GM06990 (cell line): ENCODE measurements at regions not wholly inside any gene's neighbourhood (a gene's known extent, or its start where the extent isn't known, plus 50 kb on each side); places are given as distances from the start of the nearest gene placed in this dataset.

Source experiments
- DNase-seq: peaks from one replicate; pipeline ENCODE4 v3.0.0-alpha.2; 2011; ENCODE audit not compliant: insufficient read length; ENCODE audit errors: extremely low read depth
- H3K27me3 ChIP-seq: replicated peaks from 2 replicates; pipeline ENCODE4 v1.6.0; 2011; ENCODE audit warnings: low read length; ENCODE audit not compliant: control insufficient read depth, insufficient read depth
- H3K36me3 ChIP-seq: 2 replicates; pipeline ENCODE4 v1.5.1; 2011; ENCODE audit warnings: low read length; ENCODE audit not compliant: control insufficient read depth, insufficient read depth
- H3K4me3 ChIP-seq: replicated peaks from 2 replicates; pipeline ENCODE4 v1.5.1; 2011; ENCODE audit warnings: low read depth, mild to moderate bottlenecking, control low read depth, low read length
- TF ChIP-seq, protein P1 (sequence below): IDR thresholded peaks from 2 replicates; pipeline ENCODE4 v1.5.1; 2011; ENCODE audit warnings: low read length, control low read depth, mild to moderate bottlenecking, inconsistent platforms; ENCODE audit not compliant: insufficient read depth, poor library complexity, severe bottlenecking

DNA sequence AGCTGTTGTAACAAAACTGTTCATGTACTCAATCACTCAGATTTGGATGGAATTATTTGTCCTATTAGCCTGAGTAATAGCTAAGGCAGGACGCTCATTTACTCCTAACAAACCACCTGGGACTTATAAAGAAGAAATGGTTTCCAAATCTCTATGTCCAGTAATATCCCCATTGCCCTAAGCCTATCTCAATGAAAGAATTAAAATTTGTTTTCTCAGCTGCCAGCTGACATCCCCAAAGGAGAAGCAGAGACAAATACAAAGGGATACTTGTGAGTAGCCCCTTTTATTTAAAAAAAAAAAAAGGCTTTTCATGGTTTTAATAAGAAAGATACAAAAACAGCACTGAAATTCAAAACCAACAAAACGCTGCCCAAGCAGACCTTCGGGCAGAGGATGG lies 211.4 kb upstream of the PARD3B start:
- Histone ChIP-seq H3K36me3 (no peaks in the 10 kb centered on the region), H3K4me3 (no peak overlapping the region), H3K27me3 (no peaks in the 10 kb centered on the region; the same call in 1 of the 2 replicates)
- no peak for DNase-seq
- TF ChIP-seq, protein P1, sequence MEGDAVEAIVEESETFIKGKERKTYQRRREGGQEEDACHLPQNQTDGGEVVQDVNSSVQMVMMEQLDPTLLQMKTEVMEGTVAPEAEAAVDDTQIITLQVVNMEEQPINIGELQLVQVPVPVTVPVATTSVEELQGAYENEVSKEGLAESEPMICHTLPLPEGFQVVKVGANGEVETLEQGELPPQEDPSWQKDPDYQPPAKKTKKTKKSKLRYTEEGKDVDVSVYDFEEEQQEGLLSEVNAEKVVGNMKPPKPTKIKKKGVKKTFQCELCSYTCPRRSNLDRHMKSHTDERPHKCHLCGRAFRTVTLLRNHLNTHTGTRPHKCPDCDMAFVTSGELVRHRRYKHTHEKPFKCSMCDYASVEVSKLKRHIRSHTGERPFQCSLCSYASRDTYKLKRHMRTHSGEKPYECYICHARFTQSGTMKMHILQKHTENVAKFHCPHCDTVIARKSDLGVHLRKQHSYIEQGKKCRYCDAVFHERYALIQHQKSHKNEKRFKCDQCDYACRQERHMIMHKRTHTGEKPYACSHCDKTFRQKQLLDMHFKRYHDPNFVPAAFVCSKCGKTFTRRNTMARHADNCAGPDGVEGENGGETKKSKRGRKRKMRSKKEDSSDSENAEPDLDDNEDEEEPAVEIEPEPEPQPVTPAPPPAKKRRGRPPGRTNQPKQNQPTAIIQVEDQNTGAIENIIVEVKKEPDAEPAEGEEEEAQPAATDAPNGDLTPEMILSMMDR: no peak

DNA sequence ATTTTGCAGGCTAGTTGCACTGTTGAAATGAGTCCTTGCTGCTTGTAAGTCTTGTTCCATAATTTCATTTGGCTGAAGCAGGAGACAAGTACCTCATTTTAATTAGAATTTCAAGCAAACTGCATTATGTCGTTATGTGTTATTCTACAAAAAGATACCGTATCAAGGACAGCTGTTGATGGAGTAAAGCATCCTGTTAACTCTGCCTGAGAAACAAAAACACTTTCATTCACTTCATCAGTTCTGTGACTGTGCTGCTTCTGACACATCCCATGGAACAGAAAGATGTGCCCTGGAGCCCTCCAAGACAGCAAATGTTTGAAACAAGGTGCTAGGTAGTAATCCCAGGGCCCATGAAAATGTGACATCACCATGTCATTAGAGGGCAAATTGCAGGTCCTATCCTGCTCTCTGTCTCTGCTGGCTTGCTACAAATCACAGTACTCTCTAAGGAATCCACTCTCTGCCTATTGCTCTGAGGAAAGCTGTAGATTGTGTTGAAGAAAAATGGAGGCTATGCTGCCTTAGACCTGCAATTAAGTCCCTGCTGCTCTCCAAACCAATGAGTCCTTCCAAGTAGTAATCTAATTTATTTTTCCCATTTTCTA lies 209.7 kb upstream of the PARD3B start:
- Histone ChIP-seq H3K4me3 (no peak overlapping the region), H3K36me3 (no peaks in the 10 kb centered on the region), H3K27me3 (no peaks in the 10 kb centered on the region; the same call in 1 of the 2 replicates)
- TF ChIP-seq, protein P1: no peak
- no peak for DNase-seq

DNA sequence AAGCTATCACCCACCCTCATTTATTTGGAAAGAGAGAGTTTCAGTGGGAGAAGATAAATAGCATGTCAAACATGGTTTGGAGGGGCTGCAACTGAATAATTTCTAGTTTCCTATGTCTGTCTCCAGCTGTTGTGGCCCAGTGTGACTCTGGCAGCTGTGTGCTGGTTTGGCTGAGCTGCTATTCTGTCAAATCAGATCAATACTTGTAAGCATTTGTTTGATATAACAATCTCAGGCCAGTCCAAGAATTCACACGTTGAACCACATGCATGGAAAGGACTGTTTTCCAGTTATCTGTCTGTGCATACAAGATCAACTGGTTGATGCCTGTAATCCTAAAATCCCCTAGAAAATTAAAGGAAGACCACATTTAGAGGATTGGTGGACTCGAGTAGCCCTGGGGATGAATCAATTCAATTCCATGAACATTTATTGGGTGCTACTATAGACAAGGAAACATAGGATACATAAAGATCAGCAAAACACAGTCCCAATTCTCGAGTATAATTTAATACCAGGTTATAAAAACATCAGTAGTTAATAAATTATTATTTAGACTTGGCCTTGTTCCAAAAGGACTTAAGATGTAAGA lies 209.0 kb upstream of the PARD3B start:
- H3K27me3 ChIP-seq: no peaks in the 10 kb centered on the region; the same call in 1 of the 2 replicates
- H3K4me3 ChIP-seq: no peak overlapping the region
- no peak for DNase-seq
- TF ChIP-seq, protein P1: no peak
- no peaks in the 10 kb centered on the region for H3K36me3 ChIP-seq

DNA sequence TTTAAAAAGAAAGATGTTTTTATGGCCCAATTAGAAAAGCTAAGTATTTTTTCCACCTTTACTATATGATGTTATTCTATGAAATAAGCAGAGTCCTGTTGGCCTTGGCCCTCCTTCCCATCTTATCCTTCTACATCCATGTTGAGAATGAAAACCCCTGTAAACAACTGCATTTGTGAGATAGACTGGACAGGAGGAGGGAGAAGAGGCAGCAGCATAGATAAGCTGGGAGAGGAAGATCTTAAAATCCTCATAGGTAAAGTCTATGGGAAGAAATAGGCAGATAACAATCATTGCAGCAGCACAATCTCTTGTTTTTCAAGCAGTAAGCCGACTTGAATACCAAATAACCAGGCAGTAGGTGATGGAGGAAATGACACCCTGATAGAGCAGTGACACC lies 207.6 kb upstream of the PARD3B start:
- DNase-seq: no peak
- H3K36me3 ChIP-seq: no peaks in the 10 kb centered on the region
- TF ChIP-seq, protein P1: no peak
- H3K4me3 ChIP-seq: no peak overlapping the region
- H3K27me3 ChIP-seq: no peaks in the 10 kb centered on the region; the same call in 1 of the 2 replicates

DNA sequence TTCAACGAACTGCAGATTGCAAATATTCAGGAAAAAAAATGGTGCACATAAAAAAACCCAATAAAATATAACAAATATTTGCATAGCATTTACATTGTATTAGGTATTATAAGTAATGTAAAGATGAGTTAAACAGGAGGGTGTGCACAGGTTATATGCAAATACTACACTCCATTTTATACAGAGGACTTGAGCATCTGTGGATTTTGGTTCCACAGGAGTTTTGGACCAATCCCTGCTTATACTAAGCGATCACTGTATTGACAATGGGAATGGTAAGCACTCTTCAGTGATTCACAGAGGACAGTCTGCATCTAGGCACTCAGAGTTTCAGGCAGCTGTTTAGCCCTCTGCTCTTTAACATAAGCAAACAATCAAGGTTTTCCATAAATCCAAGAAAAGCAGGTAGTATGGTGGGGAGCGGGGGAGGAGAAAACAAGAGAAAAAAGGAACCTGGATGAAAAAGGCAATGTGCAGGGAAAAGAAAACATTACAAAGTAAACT lies 206.0 kb upstream of the PARD3B start:
- DNase-seq: no peak

More for the DNA sequence above, 206.0 kb upstream of the PARD3B start:
- H3K4me3 ChIP-seq: no peak overlapping the region
- TF ChIP-seq, protein P1: no peak
- no peaks in the 10 kb centered on the region for H3K36me3 ChIP-seq
- H3K27me3 ChIP-seq: no peaks in the 10 kb centered on the region; the same call in 1 of the 2 replicates
